ENCODE measurements at regions not wholly inside any gene's neighbourhood (a gene's known extent, or its start where the extent isn't known, plus 50 kb on each side); places are given as distances from the start of the nearest gene placed in this dataset.

DNA sequence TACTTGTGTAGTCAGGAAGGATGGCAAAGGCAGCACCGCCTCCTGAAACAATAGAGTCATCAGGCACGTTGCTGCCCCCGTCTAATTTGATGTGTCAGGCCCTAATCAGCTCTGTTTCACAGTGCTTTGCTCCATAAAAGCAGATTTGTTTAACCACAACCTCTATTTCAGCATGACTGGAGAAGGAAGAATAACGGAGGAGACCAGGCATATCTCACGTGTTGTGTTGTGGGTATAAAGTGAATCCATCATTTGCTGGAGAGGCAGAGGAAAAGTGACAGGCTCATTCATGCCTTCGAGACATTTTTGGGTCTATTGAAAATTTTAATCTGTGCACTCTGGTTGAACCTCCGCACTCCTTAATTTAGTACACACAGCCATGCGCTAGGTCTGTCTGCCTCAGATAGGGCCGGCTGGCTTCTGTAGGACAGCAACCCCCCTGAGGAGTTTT is 940.4 kb upstream of the SLC10A2 start:
- DNase-seq (ENCODE audit: low read depth in 3 of 3) = no peak

DNA sequence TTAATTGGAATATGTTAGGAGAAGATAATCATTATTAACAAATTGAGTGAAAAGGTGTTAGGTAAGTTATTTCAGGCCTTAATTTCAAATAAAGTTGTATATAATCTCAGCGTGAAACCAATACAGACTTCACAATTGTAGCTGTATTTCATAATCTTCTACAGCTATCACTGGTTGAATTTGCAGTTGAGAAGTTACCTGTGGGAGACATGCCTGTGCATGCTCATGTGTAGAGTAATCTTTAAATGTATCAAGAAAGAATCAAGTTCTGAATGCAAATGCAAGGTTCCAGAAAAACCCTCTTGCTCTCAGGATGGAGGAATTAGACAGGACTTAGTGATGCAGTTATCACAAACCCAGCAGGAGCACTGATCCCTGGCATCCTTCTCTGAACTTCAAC is 938.4 kb upstream of the SLC10A2 start:
- DNase-seq (ENCODE audit: low read depth in 3 of 3) = no peak

DNA sequence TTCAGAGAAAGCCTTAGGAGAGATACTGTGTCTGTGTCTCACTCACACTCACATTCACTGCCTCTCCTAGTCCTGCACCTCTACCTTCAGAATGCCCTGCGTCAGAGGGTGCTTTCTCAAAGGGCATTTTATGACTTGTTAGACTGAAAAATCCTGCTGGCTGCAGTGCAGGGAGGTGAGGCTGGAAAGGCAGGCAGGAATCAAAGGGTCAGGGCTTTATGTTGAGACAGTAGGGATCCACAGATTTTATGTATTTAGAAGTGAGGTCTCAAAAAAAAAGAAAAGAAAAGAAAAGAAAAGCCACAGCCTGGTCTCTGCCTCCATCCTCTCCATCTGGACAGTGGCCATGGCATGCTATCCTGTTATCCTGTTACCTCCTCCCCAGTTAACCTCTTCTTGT is 936.0 kb upstream of the SLC10A2 start:
- no peak for DNase-seq (ENCODE audit: low read depth in 3 of 3)

GRCh38 chr13:104001766-104002165 is 935.5 kb upstream of the SLC10A2 start:
- no peak for DNase-seq (ENCODE audit: low read depth in 3 of 3)

GRCh38 chr13:103996733-103997132 is 930.5 kb upstream of the SLC10A2 start:
- no peak for DNase-seq (ENCODE audit: low read depth in 3 of 3)

DNA sequence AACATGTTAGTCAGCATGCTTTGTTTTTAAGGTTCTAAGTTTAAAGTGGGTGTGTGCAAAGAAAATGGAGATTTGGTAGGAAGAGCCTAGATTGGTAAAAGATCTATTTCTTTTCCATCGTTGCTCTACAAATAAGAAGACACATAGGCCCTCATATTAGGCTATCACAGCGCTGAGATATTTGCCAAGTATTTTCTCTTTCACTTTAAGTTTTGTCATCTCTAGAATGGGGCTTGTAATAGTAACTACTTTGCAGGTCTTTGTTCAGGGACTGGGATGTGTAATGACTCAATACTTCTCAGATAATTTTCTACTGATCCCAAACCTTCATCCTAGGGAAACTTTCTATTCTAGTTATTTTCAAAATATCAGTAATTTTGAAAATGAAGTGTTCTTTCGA is 917.7 kb upstream of the SLC10A2 start:
- DNase-seq (ENCODE audit: low read depth in 3 of 3) = no peak

GRCh38 chr13:103976371-103976770 is 910.2 kb upstream of the SLC10A2 start:
- DNase-seq (ENCODE audit: low read depth in 3 of 3) = no peak

DNA sequence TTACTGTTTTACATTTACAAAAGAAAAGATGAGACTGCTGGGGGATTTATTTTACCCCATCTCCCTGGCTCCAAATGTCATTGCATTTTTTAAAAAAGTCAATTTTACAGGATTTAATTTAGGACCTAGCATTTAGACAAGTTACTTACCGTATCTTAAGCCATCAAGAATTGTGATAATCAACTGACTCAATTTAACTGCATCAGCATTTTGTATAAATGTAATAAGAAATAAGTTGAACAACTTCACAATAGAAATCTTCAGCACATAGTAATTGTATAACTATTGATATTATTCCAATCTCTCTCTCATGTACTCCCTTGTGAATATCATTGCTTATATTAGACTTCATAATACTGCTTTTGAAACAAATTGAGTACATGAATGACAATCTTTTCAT is 907.5 kb upstream of the SLC10A2 start:
- no peak for DNase-seq (ENCODE audit: low read depth in 3 of 3)

DNA sequence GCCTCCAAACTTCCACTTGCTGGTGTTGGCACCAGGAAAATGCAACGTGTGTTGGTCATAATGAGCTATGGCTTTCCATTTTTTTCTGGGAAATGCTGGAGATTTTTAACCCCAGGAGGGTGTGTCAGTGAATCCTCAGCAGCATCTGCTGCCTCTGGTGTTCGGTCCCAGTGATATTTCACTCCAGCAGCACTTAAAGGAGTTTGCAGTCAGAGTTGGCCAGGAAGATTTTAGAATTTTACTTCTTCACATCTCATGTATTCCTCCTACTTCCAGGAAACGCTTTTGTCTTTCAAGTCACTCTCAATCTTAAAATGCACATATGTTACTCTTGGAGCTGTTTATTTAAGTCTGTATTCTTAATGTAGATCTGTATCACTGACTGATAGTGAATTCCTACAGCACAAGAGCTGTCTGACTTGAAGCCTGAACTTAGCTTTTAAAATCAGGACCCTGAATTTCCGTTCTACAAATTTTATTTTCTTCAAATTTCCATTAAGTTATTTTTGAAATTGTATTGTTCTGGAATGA is 903.4 kb upstream of the SLC10A2 start:
- DNase-seq (ENCODE audit: low read depth in 3 of 3) = no peak

GRCh38 chr13:103965506-103966243 is 899.5 kb upstream of the SLC10A2 start:
- no peak for DNase-seq (ENCODE audit: low read depth in 3 of 3)

DNA sequence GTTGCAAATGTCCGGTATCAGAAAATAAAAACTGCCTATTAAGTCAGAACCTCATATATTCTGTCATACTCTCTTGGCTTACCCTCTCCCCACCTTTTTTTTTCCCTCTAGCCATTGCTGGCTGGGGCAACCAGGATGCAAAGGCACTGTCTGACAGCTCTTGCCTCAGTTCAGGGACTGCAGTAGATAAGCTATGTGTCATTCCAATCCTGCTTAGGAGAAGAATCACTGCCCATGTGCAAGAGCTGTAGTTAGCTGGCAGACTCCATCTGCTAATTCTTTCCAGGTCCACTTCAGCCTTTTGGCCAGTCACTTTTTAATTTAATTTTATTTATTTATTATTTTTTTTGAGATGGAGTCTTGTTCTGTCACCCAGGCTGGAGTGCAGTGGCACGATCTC is 895.6 kb upstream of the SLC10A2 start:
- no peak for DNase-seq (ENCODE audit: low read depth in 3 of 3)

- no peak for DNase-seq (ENCODE audit: low read depth in 3 of 3)
These were observed 894.9 kb upstream of the SLC10A2 start for GRCh38 chr13:103961129-103961528.

DNA sequence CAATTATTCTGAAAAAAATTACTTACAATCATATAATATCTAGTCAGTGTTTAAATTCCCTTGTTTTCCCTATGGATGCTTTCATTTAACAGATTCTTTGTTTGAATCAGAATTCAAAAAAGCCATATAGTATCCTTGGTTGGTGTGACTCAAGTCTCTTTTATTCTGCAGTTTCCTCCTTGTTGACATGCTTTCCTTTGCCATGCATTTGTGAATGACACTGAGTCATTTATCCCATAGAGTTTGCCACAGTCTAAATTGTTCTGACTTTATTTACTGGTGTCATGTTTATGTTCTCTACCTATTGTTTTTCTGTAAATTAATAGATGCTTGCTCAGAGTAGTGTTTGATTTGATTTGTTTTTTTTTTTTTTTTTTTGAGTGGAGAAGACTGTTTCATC is 893.8 kb upstream of the SLC10A2 start:
- DNase-seq (ENCODE audit: low read depth in 3 of 3) = no peak

DNA sequence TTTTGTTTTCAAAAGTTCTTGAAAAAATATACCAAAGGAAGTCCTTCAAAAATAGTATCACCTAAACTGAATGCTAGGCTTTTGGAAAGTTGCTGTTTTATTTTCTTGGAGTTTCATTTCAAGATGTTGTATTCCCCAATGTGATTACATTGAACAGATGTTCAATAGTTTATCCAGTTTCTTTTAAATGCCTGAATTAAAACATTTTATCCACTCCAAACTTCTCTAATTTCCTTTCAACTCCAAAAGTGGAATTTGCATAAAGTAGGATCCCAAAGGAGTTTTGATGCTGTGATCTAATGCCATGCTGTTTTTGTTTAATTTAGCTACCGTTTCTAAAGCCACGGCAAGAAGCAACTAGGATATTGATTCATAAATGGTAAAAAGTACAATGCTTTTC is 892.5 kb upstream of the SLC10A2 start:
- DNase-seq (ENCODE audit: low read depth in 3 of 3) = no peak

GRCh38 chr13:103957939-103958338 is 891.7 kb upstream of the SLC10A2 start:
- no peak for DNase-seq (ENCODE audit: low read depth in 3 of 3)

GRCh38 chr13:103953859-103954258 is 887.6 kb upstream of the SLC10A2 start:
- no peak for DNase-seq (ENCODE audit: low read depth in 3 of 3)

DNA sequence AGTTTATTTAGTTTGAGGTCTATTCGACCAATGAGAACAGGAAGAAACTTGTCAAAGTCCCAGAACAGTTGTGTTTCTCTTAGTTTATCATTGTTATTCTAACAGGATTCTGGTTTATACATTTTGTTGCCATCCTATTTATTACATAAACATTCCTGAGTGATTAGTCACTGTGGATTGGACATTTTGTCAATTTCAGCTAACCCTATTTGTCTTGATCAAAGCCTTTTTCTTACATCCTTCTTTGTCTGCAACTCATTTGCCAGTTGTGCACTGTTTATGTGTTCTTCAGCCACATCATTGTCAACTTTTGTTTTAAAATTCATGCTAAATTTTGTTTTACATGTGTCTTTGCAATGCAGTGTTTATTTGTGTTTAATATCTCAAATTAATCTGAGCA is 886.0 kb upstream of the SLC10A2 start:
- DNase-seq (ENCODE audit: low read depth in 3 of 3) = no peak

DNA sequence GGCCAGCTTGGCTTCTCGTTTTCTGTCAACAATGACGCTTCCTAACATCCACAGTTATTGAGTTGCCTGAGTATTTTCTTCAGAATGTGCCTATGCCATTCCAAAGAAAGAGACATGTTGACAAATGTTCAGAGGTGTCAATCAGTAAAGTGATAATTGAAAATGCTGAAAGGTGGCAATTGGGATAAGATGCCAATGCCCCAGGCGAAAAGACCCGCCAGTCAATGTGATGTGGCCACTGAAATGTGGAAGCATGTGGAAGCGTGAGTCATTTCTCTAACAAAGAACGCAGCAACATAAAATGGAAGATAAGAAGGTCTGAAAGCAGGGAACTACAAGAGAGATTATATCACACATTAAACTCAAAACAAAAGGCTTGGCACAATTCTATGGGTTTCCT is 882.2 kb upstream of the SLC10A2 start:
- no peak for DNase-seq (ENCODE audit: low read depth in 3 of 3)

GRCh38 chr13:103945836-103946235 is 879.6 kb upstream of the SLC10A2 start:
- no peak for DNase-seq (ENCODE audit: low read depth in 3 of 3)

DNA sequence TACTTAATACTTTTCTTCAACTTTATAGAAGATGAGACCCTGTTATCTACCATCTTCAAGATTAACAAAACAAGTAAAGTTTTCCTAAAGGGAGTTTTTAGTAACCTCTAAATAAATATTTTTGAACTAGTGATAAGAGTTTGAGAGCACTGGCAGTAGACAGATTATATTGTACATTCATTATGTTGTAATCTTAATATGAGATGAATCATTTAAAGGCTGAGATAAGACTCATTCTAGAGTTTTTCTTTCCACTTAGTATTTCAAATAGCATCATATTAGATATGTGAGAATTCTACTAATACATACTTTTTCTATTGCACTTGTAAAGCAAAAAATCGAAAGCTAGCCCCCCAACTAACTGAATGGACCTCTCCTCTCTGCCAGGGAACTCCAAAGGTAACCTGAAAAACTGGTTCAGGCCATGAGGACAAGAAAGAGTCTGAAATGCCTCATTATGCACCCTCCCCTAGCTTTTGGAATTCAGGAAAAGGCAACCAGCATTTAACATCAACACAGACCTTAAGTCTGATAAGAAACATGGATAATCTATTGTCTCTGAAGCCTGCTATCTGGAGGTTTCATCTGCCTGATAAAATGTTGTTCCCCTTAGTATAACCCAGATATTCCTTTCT is 875.4 kb upstream of the SLC10A2 start:
- DNase-seq (ENCODE audit: low read depth in 3 of 3) = no peak

DNA sequence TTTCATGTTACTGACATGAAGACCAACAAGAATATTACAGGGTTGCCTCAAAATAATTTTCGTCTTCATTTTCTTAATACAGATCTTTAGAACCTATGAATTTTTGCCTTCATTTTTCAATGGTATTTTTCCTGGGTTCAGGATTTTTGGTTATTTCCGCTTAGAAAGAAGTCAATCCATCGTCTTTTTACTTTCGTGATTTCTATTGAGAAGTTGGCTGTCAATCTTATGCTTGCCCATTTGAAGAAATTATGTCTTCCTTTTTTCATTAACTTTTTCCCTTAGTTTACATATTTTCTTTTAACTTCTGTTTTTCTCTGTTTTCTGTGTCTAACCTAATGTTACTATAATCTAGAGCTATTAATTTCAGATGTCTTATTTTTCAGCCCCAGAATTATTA is 868.9 kb upstream of the SLC10A2 start:
- no peak for DNase-seq (ENCODE audit: low read depth in 3 of 3)

DNA sequence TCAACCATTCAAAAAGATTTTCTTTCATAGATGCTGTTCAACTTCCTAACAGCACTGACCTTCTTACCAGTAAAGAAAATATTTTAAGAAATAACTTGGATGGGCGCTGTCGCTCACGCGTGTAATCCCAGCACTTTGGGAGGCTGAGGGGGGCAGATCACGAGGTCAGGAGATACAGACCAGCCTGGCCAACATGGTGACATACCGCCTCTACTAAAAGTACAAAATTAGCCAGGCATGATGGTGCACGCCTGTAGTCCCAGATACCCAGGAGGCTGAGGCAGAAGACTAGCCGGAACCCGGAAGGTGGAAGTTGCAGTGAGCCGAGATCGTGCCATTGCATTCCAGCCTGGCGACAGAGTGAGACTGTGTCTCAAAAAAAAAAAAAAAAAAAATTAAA is 865.7 kb upstream of the SLC10A2 start:
- no peak for DNase-seq (ENCODE audit: low read depth in 3 of 3)

GRCh38 chr13:103931331-103931845 is 865.2 kb upstream of the SLC10A2 start:
- DNase-seq (ENCODE audit: low read depth in 3 of 3) = no peak
